GM21717 (cell line): ENCODE measurements at regions not wholly inside any gene's neighbourhood (a gene's known extent, or its start where the extent isn't known, plus 50 kb on each side); places are given as distances from the start of the nearest gene placed in this dataset.

Source experiments
- ATAC-seq: cut with Tn5 transposase; IDR thresholded peaks from one replicate; pipeline ENCODE4 v1.9.1; 2021; ENCODE audit warnings: mild to moderate bottlenecking, moderate library complexity; ENCODE audit not compliant: unreplicated experiment

GRCh38 chr11:127274328-127274676, 273.7 kb upstream of the KIRREL3 start:
- ATAC-seq: no peak

- no peak for ATAC-seq
Measured at GRCh38 chr11:127273593-127274327, 273.2 kb upstream of the KIRREL3 start.

- no peak for ATAC-seq
Measured at GRCh38 chr11:127270851-127271250, 270.3 kb upstream of the KIRREL3 start.

- ATAC-seq: no peak
Measured at GRCh38 chr11:127269911-127270310, 269.3 kb upstream of the KIRREL3 start.

- no peak for ATAC-seq
Measured at GRCh38 chr11:127268932-127269331, 268.4 kb upstream of the KIRREL3 start.

- no peak for ATAC-seq
Measured at GRCh38 chr11:127268521-127268920, 268.0 kb upstream of the KIRREL3 start.

GRCh38 chr11:127259102-127259501, 258.5 kb upstream of the KIRREL3 start:
- no peak for ATAC-seq

- ATAC-seq: no peak
Measured at GRCh38 chr11:127255209-127255608, 254.6 kb upstream of the KIRREL3 start.

- ATAC-seq: no peak
Measured at GRCh38 chr11:127252321-127252720, 251.8 kb upstream of the KIRREL3 start.

GRCh38 chr11:127249576-127249975, 249.0 kb upstream of the KIRREL3 start:
- ATAC-seq: no peak

- no peak for ATAC-seq
Measured at GRCh38 chr11:127248476-127248875, 247.9 kb upstream of the KIRREL3 start.

GRCh38 chr11:127247261-127247851, 246.8 kb upstream of the KIRREL3 start:
- no peak for ATAC-seq

GRCh38 chr11:127242676-127243075, 242.1 kb upstream of the KIRREL3 start:
- no peak for ATAC-seq

- ATAC-seq: no peak
Measured at GRCh38 chr11:127238321-127238720, 237.8 kb upstream of the KIRREL3 start.

- no peak for ATAC-seq
Measured at GRCh38 chr11:127236776-127237175, 236.2 kb upstream of the KIRREL3 start.

- ATAC-seq: no peak
Measured at GRCh38 chr11:127233998-127234397, 233.4 kb upstream of the KIRREL3 start.

GRCh38 chr11:127230392-127230791, 229.8 kb upstream of the KIRREL3 start:
- no peak for ATAC-seq

- no peak for ATAC-seq
Measured at GRCh38 chr11:127226949-127227348, 226.4 kb upstream of the KIRREL3 start.

GRCh38 chr11:127226380-127226779, 225.8 kb upstream of the KIRREL3 start:
- ATAC-seq: no peak

- no peak for ATAC-seq
Measured at GRCh38 chr11:127225619-127226018, 225.0 kb upstream of the KIRREL3 start.

- no peak for ATAC-seq
Measured at GRCh38 chr11:127224276-127224675, 223.7 kb upstream of the KIRREL3 start.

- no peak for ATAC-seq
Measured at GRCh38 chr11:127223633-127224032, 223.1 kb upstream of the KIRREL3 start.

GRCh38 chr11:127223026-127223425, 222.5 kb upstream of the KIRREL3 start:
- no peak for ATAC-seq
